DND-41 (cell line): ENCODE measurements at regions not wholly inside any gene's neighbourhood (a gene's known extent, or its start where the extent isn't known, plus 50 kb on each side); places are given as distances from the start of the nearest gene placed in this dataset.

Experiments used
- ATAC-seq: fragments of 200-7000 bp; cut with Tn5 transposase; 3 replicates; pipeline ENCODE4 v1.9.1; 2021; ENCODE audit warnings: low read depth; ENCODE audit not compliant: insufficient read depth
- DNase-seq: peaks from one replicate; pipeline ENCODE4 v3.0.0-alpha.2; 2020
- H2AFZ ChIP-seq: 2 replicates; pipeline ENCODE4 v1.6.0; 2012; ENCODE audit warnings: low read depth, low read length
- H3K27ac ChIP-seq: 2 replicates; pipeline ENCODE4 v1.5.1; 2012; ENCODE audit warnings: low read length, inconsistent platforms
- H3K27me3 ChIP-seq: fragments of 200-600 bp; sonication (generic); 2 replicates; pipeline ENCODE4 v1.6.0; 2012; ENCODE audit warnings: low read length, mild to moderate bottlenecking, inconsistent platforms; ENCODE audit not compliant: insufficient read depth, poor library complexity
- H3K36me3 ChIP-seq: 2 replicates; pipeline ENCODE4 v1.5.1; 2012; ENCODE audit warnings: low read length, inconsistent platforms; ENCODE audit not compliant: insufficient read depth
- H3K4me1 ChIP-seq: 2 replicates; pipeline ENCODE4 v1.5.1; 2012; ENCODE audit warnings: mild to moderate bottlenecking, low read length; ENCODE audit not compliant: insufficient read depth
- H3K4me2 ChIP-seq: 2 replicates; pipeline ENCODE4 v1.6.0; 2012; ENCODE audit warnings: mild to moderate bottlenecking, moderate library complexity, low read length, inconsistent platforms; ENCODE audit not compliant: insufficient read depth
- H3K4me3 ChIP-seq, 2 experiments: fragments of 200-600 bp in 1 of 2; shearing (Covaris generic) in 1 of 2; 2 replicates each; pipeline ENCODE4 v1.5.1; 2012 to 2016; ENCODE audit warnings: inconsistent platforms in 2 of 2, low read length in 2 of 2, mild to moderate bottlenecking in 2 of 2, low read depth in 1 of 2, moderate library complexity in 1 of 2
- H3K79me2 ChIP-seq: 2 replicates; pipeline ENCODE4 v1.6.0; 2012; ENCODE audit warnings: low read length, inconsistent platforms; ENCODE audit not compliant: insufficient read depth
- H3K9ac ChIP-seq: 2 replicates; pipeline ENCODE4 v1.6.0; 2012; ENCODE audit warnings: low read depth, mild to moderate bottlenecking, inconsistent platforms, low read length, moderate library complexity
- H3K9me3 ChIP-seq: 2 replicates; pipeline ENCODE4 v1.5.1; 2012; ENCODE audit warnings: low read length, moderate library complexity, mild to moderate bottlenecking, inconsistent platforms; ENCODE audit not compliant: insufficient read depth, severe bottlenecking
- H4K20me1 ChIP-seq: 2 replicates; pipeline ENCODE4 v1.6.0; 2012; ENCODE audit warnings: low read length; ENCODE audit not compliant: insufficient read depth
- EZH2 ChIP-seq: IDR thresholded peaks from 3 replicates; pipeline ENCODE4 v1.6.1; 2012; ENCODE audit warnings: borderline replicate concordance, low read depth, mild to moderate bottlenecking, moderate library complexity, low read length, inconsistent platforms; ENCODE audit not compliant: severe bottlenecking
- TF ChIP-seq, protein P1 (sequence below): IDR thresholded peaks from 2 replicates; pipeline ENCODE4 v1.5.1; 2012; ENCODE audit warnings: borderline replicate concordance, low read length, moderate library complexity, mild to moderate bottlenecking; ENCODE audit not compliant: poor library complexity, severe bottlenecking; ENCODE audit errors: extremely low read depth

DNA sequence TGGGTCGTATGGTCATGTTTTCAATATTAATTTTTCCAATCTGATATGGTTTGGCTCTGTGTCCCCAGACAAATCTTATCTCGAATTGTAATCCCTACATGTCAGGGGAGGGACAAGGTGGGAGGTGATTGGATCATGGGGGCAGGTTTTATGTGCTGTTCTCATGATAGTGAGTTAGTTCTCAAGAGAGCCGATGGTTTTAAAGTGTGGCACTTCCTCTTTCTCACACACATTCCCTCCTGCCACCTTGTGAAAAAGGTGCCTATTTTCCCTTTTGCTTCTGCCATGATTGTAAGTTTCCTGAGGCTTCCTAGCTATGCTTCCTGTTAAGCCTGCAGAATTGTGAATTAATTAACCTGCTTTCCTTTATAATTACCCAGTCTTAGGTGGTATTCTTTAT lies 309.1 kb upstream of the GRIN3A start:
- H3K27ac ChIP-seq = no peak overlapping the region
- H2AFZ ChIP-seq = no peak overlapping the region
- H3K36me3 ChIP-seq = no peaks in the 10 kb centered on the region
- DNase-seq (no peak), ATAC-seq (no peak)
- no peak overlapping the region for H3K4me2 ChIP-seq
- peaks cover 35% of the 10 kb centered on the region for H3K4me1 ChIP-seq
- no peaks in the 10 kb centered on the region for H3K9me3 ChIP-seq
- no peaks in the 10 kb centered on the region for H3K79me2 ChIP-seq
- no peak for TF ChIP-seq EZH2
- TF ChIP-seq, protein P1, sequence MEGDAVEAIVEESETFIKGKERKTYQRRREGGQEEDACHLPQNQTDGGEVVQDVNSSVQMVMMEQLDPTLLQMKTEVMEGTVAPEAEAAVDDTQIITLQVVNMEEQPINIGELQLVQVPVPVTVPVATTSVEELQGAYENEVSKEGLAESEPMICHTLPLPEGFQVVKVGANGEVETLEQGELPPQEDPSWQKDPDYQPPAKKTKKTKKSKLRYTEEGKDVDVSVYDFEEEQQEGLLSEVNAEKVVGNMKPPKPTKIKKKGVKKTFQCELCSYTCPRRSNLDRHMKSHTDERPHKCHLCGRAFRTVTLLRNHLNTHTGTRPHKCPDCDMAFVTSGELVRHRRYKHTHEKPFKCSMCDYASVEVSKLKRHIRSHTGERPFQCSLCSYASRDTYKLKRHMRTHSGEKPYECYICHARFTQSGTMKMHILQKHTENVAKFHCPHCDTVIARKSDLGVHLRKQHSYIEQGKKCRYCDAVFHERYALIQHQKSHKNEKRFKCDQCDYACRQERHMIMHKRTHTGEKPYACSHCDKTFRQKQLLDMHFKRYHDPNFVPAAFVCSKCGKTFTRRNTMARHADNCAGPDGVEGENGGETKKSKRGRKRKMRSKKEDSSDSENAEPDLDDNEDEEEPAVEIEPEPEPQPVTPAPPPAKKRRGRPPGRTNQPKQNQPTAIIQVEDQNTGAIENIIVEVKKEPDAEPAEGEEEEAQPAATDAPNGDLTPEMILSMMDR = no peak
- H4K20me1 ChIP-seq = no peaks in the 10 kb centered on the region
- H3K9ac ChIP-seq = no peak overlapping the region
- no peak overlapping the region for H3K4me3 ChIP-seq
- H3K27me3 ChIP-seq = no peaks in the 10 kb centered on the region

DNA sequence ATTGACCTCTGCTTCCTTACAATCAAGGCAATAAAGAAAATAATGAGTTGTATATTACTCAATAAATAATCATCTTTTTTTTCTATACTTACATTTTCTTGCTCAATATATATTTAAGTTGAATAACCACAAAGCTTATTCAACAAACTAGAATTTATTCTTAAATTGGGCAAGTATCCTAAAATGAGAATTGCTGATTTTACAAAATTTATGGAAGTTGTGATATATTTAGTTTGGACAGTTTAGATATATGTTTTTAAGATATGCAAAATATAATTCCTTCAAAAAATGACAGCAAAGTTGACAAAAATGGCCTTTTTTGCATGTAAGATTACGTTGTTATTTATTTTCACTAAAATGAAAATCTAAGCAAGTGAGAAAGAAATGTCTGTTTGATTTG lies 305.7 kb upstream of the GRIN3A start:
- no peak overlapping the region for H3K9ac ChIP-seq
- H3K4me2 ChIP-seq = no peak overlapping the region
- no peak overlapping the region for H3K27ac ChIP-seq
- ATAC-seq (no peak), DNase-seq (no peak)
- H3K4me3 ChIP-seq = no peak overlapping the region
- TF ChIP-seq, protein P1 = no peak
- TF ChIP-seq EZH2 = no peak
- peaks cover 14% of the 10 kb centered on the region; the same call in 1 of the 2 replicates for H3K4me1 ChIP-seq
- no peaks in the 10 kb centered on the region for H3K27me3 ChIP-seq
- H3K79me2 ChIP-seq = no peaks in the 10 kb centered on the region
- no peak overlapping the region for H2AFZ ChIP-seq
- H3K36me3 ChIP-seq = no peaks in the 10 kb centered on the region
- no peaks in the 10 kb centered on the region for H4K20me1 ChIP-seq
- H3K9me3 ChIP-seq = no peaks in the 10 kb centered on the region

DNA sequence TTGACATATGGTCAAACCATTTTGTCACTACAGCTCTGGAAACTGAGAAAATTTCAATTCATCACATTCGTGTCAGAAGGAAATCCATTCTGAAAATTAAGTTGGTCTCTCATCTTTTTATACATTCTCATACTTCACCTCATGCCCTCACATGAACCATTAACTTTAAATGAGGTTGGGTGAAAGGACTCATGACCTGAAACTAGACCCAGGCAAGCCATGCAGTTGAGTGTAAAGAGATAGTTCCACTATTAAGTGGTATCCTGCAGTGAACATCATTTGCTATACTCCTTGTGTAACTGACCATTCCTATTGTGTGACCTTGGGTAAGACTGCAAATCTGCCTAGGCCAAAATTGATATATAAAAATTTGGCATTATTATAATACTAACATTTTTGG lies 299.6 kb upstream of the GRIN3A start:
- Histone ChIP-seq H3K27ac (no peak overlapping the region), H3K79me2 (no peaks in the 10 kb centered on the region), H3K9me3 (no peaks in the 10 kb centered on the region), H3K9ac (no peak overlapping the region), H4K20me1 (no peaks in the 10 kb centered on the region), H3K4me2 (no peak overlapping the region), H3K4me3 (no peak overlapping the region), H3K27me3 (no peaks in the 10 kb centered on the region), H2AFZ (no peak overlapping the region), H3K36me3 (no peaks in the 10 kb centered on the region), H3K4me1 (0 out of 2 replicates have a peak, but pooled peaks cover 5% of the 10 kb centered on the region)
- no peak for TF ChIP-seq EZH2
- TF ChIP-seq, protein P1 = no peak
- ATAC-seq (no peak), DNase-seq (no peak)

DNA sequence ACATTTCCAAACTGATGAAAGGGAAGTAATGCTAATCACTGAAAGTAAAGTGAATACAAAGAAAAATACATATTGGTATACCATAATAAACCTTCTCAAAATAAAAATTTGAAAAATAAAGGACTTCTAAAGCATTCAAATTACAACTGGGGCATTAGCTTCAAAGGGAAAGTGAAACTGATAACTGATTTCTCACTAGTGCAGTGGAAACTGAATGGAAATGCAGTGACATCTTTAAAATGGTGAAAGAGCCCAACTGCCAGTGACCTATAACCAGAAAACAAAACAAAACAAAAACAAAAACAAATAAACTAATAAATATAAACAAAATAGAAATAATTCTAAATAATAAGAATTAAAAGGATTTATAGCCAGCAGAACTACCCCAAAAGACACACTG lies 297.5 kb upstream of the GRIN3A start:
- DNase-seq (no peak), ATAC-seq (0 out of 3 replicates have a peak, but pooled peaks have one; percentile 40)
- H3K9me3 ChIP-seq = no peaks in the 10 kb centered on the region
- H2AFZ ChIP-seq = no peak overlapping the region
- H3K36me3 ChIP-seq = no peaks in the 10 kb centered on the region
- no peaks in the 10 kb centered on the region for H4K20me1 ChIP-seq
- no peaks in the 10 kb centered on the region for H3K79me2 ChIP-seq
- no peaks in the 10 kb centered on the region for H3K27me3 ChIP-seq
- no peak for TF ChIP-seq EZH2
- TF ChIP-seq, protein P1 = no peak
- H3K4me2 ChIP-seq = peak overlapping the region; percentile 27; the same call in 1 of the 2 replicates
- no peak overlapping the region for H3K4me3 ChIP-seq
- H3K4me1 ChIP-seq = 0 out of 2 replicates have a peak, but pooled peaks cover 5% of the 10 kb centered on the region
- H3K9ac ChIP-seq = no peak overlapping the region
- H3K27ac ChIP-seq = no peak overlapping the region
